ENCODE measurements at regions not wholly inside any gene's neighbourhood (a gene's known extent, or its start where the extent isn't known, plus 50 kb on each side); places are given as distances from the start of the nearest gene placed in this dataset.
"Not testable (repeated sequence)": the region's sequence is repeated elsewhere in the genome, so short reads cannot be mapped to it uniquely, and the experiment has no call there.

GRCh38 chr12:131642101-131642540 lies 68.8 kb upstream of the SFSWAP start:
- DNase-seq, result no peak

GRCh38 chr12:131642771-131643170 lies 68.1 kb upstream of the SFSWAP start:
- no peak for DNase-seq

- no peak for DNase-seq
Observed at GRCh38 chr12:131643631-131644452, 67.0 kb upstream of the SFSWAP start.

- DNase-seq, result no peak
Observed at GRCh38 chr12:131644481-131644880, 66.4 kb upstream of the SFSWAP start.

- not testable (repeated sequence) for DNase-seq
Observed at GRCh38 chr12:131644917-131645316, 66.0 kb upstream of the SFSWAP start.

- not testable (repeated sequence) for DNase-seq
Observed at GRCh38 chr12:131645557-131645956, 65.3 kb upstream of the SFSWAP start.

GRCh38 chr12:131646444-131646843 lies 64.4 kb upstream of the SFSWAP start:
- DNase-seq, result not testable (repeated sequence)

- no peak for DNase-seq
Observed at GRCh38 chr12:131647667-131648066, 63.2 kb upstream of the SFSWAP start.

GRCh38 chr12:131655469-131656174 lies 55.3 kb upstream of the SFSWAP start:
- DNase-seq, result not testable (repeated sequence)

- DNase-seq, result not testable (repeated sequence)
Observed at GRCh38 chr12:131656796-131657195, 54.1 kb upstream of the SFSWAP start.

- DNase-seq, result not testable (repeated sequence)
Observed at GRCh38 chr12:131658605-131659004, 52.3 kb upstream of the SFSWAP start.

- DNase-seq, result not testable (repeated sequence)
Observed at GRCh38 chr12:131659484-131659883, 51.4 kb upstream of the SFSWAP start.

- not testable (repeated sequence) for DNase-seq
Observed at GRCh38 chr12:131659976-131660375, 50.9 kb upstream of the SFSWAP start.

GRCh38 chr12:131660401-131660800 lies 50.5 kb upstream of the SFSWAP start:
- DNase-seq, result not testable (repeated sequence)

Data from CD4-positive, alpha-beta T cell treated with Interleukin-21 for 1 hour (primary cell).